Esophagus squamous epithelium (tissue), 5 donors: ENCODE measurements at regions not wholly inside any gene's neighbourhood (a gene's known extent, or its start where the extent isn't known, plus 50 kb on each side); places are given as distances from the start of the nearest gene placed in this dataset.

Source experiments
- DNase-seq: peaks from one replicate; lab custom pipeline; 2025; lab: John Stamatoyannopoulos, UW
- H3K27ac ChIP-seq, 4 donors: fragments of 200-600 bp; sonication (generic); one replicate each; pipeline ENCODE4 v1.5.1; 2016 to 2019; ENCODE audit warnings: mild to moderate bottlenecking in 1 of 4
- H3K27me3 ChIP-seq, 4 donors: fragments of 200-600 bp; sonication (generic); 1 replicate in 3 of 4; 2 replicates in 1 of 4; pipeline versions ENCODE4 v1.5.1 to v1.6.0; 2017 to 2021; ENCODE audit warnings: antibody characterized with exemption in 1 of 4
- H3K36me3 ChIP-seq, 3 donors: fragments of 200-600 bp; sonication (generic); one replicate each; pipeline ENCODE4 v1.5.1; 2016 to 2019
- H3K4me1 ChIP-seq, 3 donors: fragments of 200-600 bp; sonication (generic); one replicate each; pipeline ENCODE4 v1.5.1; 2017 to 2019
- H3K4me3 ChIP-seq, 4 donors: fragments of 200-600 bp; sonication (generic); 1 replicate in 3 of 4; 2 replicates in 1 of 4; pipeline ENCODE4 v1.5.1; 2016 to 2019; ENCODE audit warnings: mild to moderate bottlenecking in 2 of 4, moderate library complexity in 1 of 4
- H3K9me3 ChIP-seq, 3 donors: fragments of 200-600 bp; sonication (generic); one replicate each; pipeline ENCODE4 v1.5.1; 2016 to 2019
- POLR2A ChIP-seq, 4 donors: fragments of 450-650 bp; IDR thresholded peaks; one replicate each; pipeline ENCODE4 v1.6.1; 2017; ENCODE audit warnings: antibody characterized with exemption in 4 of 4, mild to moderate bottlenecking in 4 of 4, moderate library complexity in 3 of 4
- WGBS, 2 donors: methylation state at CpG; one replicate each; pipeline ENCODE4 v1.1.5; 2018; 5-methylcytosine and 5-hydroxymethylcytosine counted together
- intact Hi-C: fragments of 100-400 bp; cut with DNase I; formaldehyde crosslinking; loops from one replicate; pipeline ENCODE4 v1.15.0; 2022
- TF ChIP-seq, protein P1 (sequence below), 6 experiments: fragments of 450-650 bp in 4 of 6; fragments of 200-600 bp in 2 of 6; sonication (generic) in 2 of 6; IDR thresholded peaks; one replicate each; pipeline ENCODE4 v1.5.1; 2016 to 2019; ENCODE audit warnings: antibody characterized with exemption in 6 of 6, mild to moderate bottlenecking in 4 of 6, moderate library complexity in 4 of 6
- donor health status: DM: yes; HTN: yes; CAD: no.

DNA sequence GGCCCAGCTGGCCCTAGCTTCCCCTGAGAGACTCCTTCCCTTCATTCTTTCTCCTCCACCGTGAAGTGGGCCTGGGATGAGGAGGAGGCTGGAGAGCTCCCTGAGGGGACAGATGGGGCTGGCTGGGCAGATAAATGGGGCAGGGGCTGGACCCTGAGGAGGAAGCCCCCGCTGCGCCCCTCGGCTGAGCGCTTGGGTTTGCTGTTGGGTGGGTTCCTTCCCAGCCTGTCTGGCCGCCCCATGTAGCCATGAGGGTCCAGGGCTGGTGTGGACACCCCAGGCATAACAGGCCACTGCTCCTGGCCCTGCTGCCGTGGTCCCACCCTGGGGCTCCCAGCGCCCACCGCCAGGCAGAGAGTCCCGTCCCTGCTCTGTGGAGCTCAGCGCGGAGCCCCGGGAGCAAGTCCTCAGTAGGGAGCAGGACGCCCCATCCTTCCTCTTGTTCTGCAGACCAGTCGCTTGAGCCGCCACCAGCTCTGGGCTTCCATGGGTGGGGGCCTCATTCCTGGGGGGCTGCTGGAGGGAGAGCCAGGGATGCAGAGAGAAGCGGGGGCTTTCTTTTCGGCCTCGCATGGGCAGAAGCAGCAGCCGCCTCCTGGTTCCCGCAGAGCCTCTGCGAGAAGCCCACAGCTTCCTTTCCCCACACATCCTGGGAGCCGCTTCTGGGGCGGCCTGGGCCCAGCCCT lies 266.4 kb upstream of the TCERG1L start:
- Histone ChIP-seq H3K9me3 (no peaks in the 10 kb centered on the region), H3K4me1 (no peaks in the 10 kb centered on the region), H3K27me3 (peaks cover 0 to 11% (median 0%) of the 10 kb centered on the region in 4 donors), H3K36me3 (no peaks in the 10 kb centered on the region), H3K27ac (no peak overlapping the region), H3K4me3 (no peak overlapping the region)
- no peak for TF ChIP-seq POLR2A (IDR thresholded peaks at IDR 0.05)
- TF ChIP-seq, protein P1, sequence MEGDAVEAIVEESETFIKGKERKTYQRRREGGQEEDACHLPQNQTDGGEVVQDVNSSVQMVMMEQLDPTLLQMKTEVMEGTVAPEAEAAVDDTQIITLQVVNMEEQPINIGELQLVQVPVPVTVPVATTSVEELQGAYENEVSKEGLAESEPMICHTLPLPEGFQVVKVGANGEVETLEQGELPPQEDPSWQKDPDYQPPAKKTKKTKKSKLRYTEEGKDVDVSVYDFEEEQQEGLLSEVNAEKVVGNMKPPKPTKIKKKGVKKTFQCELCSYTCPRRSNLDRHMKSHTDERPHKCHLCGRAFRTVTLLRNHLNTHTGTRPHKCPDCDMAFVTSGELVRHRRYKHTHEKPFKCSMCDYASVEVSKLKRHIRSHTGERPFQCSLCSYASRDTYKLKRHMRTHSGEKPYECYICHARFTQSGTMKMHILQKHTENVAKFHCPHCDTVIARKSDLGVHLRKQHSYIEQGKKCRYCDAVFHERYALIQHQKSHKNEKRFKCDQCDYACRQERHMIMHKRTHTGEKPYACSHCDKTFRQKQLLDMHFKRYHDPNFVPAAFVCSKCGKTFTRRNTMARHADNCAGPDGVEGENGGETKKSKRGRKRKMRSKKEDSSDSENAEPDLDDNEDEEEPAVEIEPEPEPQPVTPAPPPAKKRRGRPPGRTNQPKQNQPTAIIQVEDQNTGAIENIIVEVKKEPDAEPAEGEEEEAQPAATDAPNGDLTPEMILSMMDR (IDR thresholded peaks at IDR 0.05) = no peak
- WGBS, 2 donors = 71 to 89% methylated on average over 1 to 4 of the region's 24 CpGs
- no peak for DNase-seq
- intact Hi-C loops = no loop called here

DNA sequence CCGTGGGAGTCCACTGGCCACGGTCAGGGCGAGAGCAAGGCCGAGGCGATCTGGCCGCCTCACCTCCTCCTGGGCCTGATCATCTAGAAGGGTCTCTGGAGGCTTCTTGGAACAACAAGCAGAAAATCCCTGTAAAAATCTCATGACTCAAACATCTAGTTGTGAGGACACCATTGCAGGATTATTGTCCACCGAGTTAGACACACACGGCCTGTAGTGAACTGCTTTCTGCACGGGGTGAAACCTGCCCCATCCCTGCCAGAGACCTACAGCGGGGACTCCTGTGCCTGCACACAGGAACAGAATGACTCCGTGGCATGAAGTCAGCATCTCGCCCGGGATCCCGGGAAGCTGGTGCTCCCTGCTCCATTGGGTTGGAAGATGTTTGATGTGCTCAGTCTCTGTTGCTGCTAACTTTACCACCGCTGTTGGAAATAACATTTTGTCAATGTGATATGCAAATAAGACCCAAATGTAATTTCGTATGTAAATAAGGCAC lies 267.0 kb upstream of the TCERG1L start:
- intact Hi-C loops = no loop called here
- 70 to 71% methylated on average over 2 to 8 of the region's 16 CpGs for WGBS, 2 donors
- no peak for DNase-seq
- Histone ChIP-seq H3K9me3 (no peaks in the 10 kb centered on the region), H3K4me3 (no peak overlapping the region), H3K27me3 (peaks cover 0 to 11% (median 0%) of the 10 kb centered on the region in 4 donors), H3K36me3 (no peaks in the 10 kb centered on the region), H3K27ac (no peak overlapping the region), H3K4me1 (no peaks in the 10 kb centered on the region)
- TF ChIP-seq, protein P1 (IDR thresholded peaks at IDR 0.05) = no peak
- TF ChIP-seq POLR2A (IDR thresholded peaks at IDR 0.05) = no peak

DNA sequence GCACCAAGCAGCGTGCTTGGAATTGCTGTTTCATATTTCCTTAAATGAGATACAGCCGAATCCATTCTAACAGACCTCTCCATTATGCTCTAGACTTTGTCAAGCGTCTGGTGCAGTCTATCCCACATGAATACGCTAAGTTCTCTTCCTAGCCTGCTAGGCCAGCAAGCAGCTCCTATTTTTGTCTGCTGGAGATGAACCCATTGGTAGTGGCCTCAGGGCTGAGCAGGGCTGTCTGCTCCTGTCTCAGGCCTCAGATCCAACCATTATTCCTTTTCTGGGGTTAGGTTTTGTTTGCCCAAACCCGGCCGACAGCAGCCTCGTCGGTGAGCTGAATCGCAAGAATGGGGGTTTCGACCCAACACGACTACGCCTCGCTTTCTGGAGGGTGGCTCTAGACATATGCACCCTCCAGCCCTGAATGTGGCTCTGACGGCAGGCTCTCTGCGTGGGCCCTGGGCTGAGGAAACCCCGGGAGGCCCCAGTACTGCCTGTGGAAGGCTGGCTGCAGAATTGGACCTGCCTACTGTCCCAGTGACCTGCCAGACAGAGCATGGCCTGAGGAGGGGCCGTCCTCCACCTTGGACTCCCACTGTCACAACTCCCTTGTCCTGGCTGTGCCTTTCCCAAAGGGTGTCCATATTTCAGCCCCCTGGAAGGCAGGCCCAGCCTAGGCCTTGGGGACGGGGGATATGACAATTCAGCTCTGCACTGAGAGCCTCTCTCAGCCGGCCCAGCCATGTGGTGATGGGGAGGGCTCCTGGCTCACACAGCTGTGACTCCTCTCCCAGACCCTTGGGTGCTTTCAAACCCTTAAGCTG lies 267.9 kb upstream of the TCERG1L start:
- Histone ChIP-seq H3K9me3 (no peaks in the 10 kb centered on the region), H3K36me3 (no peaks in the 10 kb centered on the region), H3K4me3 (no peak overlapping the region), H3K4me1 (no peaks in the 10 kb centered on the region), H3K27ac (no peak overlapping the region), H3K27me3 (peaks cover 0 to 7% (median 0%) of the 10 kb centered on the region in 4 donors)
- no peak for DNase-seq
- WGBS, 2 donors = 71 to 82% methylated on average over 8 to 12 of the region's 19 CpGs
- no peak for TF ChIP-seq POLR2A (IDR thresholded peaks at IDR 0.05)
- TF ChIP-seq, protein P1 (IDR thresholded peaks at IDR 0.05) = no peak
- intact Hi-C loops = no loop called here

DNA sequence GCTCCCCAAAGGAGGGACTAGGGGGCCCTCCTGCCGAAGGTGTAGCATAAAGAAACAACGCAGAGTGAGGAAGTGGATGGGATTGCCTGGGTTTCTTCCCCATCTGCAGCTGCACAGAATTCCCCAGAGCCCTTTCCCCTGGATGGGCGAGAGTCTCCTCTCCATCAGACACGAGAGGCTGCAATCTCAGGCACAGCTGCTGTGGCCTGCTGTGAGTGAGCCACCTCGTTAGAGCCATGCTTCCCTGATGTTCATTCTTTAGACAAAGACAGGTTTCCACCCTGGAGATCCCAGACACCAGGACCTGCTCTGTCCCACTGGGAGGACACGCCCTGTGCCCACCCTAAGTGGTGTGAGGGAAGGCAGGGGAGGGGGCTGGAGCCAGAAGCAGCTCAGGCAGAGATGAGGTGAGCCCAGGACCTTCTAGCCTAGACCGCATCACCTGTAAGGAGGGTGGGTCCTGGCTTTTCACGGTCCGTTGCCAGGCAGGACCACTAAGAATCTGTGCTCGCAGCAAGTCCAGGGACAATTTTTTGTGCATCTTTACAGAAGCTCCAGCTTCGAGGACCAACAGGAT lies 268.6 kb upstream of the TCERG1L start:
- Histone ChIP-seq H3K36me3 (no peaks in the 10 kb centered on the region), H3K9me3 (no peaks in the 10 kb centered on the region), H3K4me3 (no peak overlapping the region), H3K4me1 (no peaks in the 10 kb centered on the region), H3K27me3 (peaks cover 0 to 8% (median 0%) of the 10 kb centered on the region in 4 donors), H3K27ac (no peak overlapping the region)
- 80% methylated on average over 1 of the region's 11 CpGs for WGBS, 2 donors
- intact Hi-C loops = no loop called here
- TF ChIP-seq, protein P1 (IDR thresholded peaks at IDR 0.05) = no peak
- TF ChIP-seq POLR2A (IDR thresholded peaks at IDR 0.05) = no peak
- no peak for DNase-seq
